Spleen (tissue), 11 donors: ENCODE measurements at regions not wholly inside any gene's neighbourhood (a gene's known extent, or its start where the extent isn't known, plus 50 kb on each side); places are given as distances from the start of the nearest gene placed in this dataset.

Experiments
- DNase-seq: peaks from one replicate; pipeline ENCODE4 v3.0.0-alpha.2; 2020
- H3K27ac ChIP-seq, 8 donors: fragments of 200-600 bp; sonication (generic) in 7 of 8; 1 replicate in 4 of 8; 2 replicates in 4 of 8; pipeline versions ENCODE4 v1.5.0 to v1.8.0; 2016 to 2021; ENCODE audit warnings: inconsistent platforms in 4 of 8, mild to moderate bottlenecking in 4 of 8, moderate library complexity in 1 of 8
- H3K27me3 ChIP-seq, 7 donors: fragments of 200-600 bp; sonication (generic) in 6 of 7; replicated peaks in 1 of 7; 1 replicate in 4 of 7; 2 replicates in 3 of 7; pipeline versions ENCODE4 v1.5.0 to v1.8.0; 2016 to 2021; ENCODE audit warnings: inconsistent platforms in 3 of 7, mild to moderate bottlenecking in 1 of 7
- H3K36me3 ChIP-seq, 6 donors: fragments of 200-600 bp; sonication (generic) in 5 of 6; 1 replicate in 4 of 6; 2 replicates in 2 of 6; pipeline versions ENCODE4 v1.5.0 to v1.8.0; 2016 to 2021; ENCODE audit warnings: inconsistent platforms in 2 of 6
- H3K4me1 ChIP-seq, 6 donors: fragments of 200-600 bp; sonication (generic) in 5 of 6; 1 replicate in 3 of 6; 2 replicates in 3 of 6; pipeline versions ENCODE4 v1.5.0 to v1.8.0; 2016 to 2021; ENCODE audit warnings: inconsistent platforms in 3 of 6
- H3K4me3 ChIP-seq, 8 donors: fragments of 200-600 bp; sonication (generic) in 7 of 8; 1 replicate in 4 of 8; 2 replicates in 4 of 8; pipeline versions ENCODE4 v1.5.0 to v1.8.0; 2016 to 2021; ENCODE audit warnings: inconsistent platforms in 4 of 8, mild to moderate bottlenecking in 4 of 8, moderate library complexity in 2 of 8
- H3K9me3 ChIP-seq, 8 donors: fragments of 200-600 bp; sonication (generic) in 7 of 8; 1 replicate in 4 of 8; 2 replicates in 4 of 8; pipeline versions ENCODE4 v1.5.0 to v1.8.0; 2016 to 2021; ENCODE audit warnings: inconsistent platforms in 4 of 8
- CTCF ChIP-seq, 11 experiments: fragments of 200-600 bp in 7 of 11; fragments of 450-650 bp in 4 of 11; sonication (generic) in 4 of 11; IDR thresholded peaks in 8 of 11; conservative IDR thresholded peaks in 3 of 11; 1 replicate in 7 of 11; 2 replicates in 4 of 11; pipeline versions ENCODE4 v1.4.0 to v1.8.0; 2016 to 2021; ENCODE audit warnings: antibody characterized with exemption in 11 of 11, inconsistent platforms in 4 of 11, mild to moderate bottlenecking in 1 of 11
- POLR2A ChIP-seq, 3 donors: fragments of 450-650 bp; IDR thresholded peaks; one replicate each; pipeline ENCODE4 v1.5.1; 2017; ENCODE audit warnings: antibody characterized with exemption in 3 of 3, mild to moderate bottlenecking in 1 of 3
- POLR2AphosphoS5 ChIP-seq, 3 donors: sonication (generic); formaldehyde crosslinking; IDR thresholded peaks; one replicate each; pipeline ENCODE4 v1.5.1; 2017; ENCODE audit warnings: antibody characterized with exemption in 3 of 3
- WGBS, 5 donors: extraction: QIAGEN DNeasy Blood & Tissue Kit in 3 of 5; methylation state at CpG; one replicate each; pipeline versions ENCODE4 v1.1.5 to v1.1.7; 2013 to 2018; 5-methylcytosine and 5-hydroxymethylcytosine counted together
- intact Hi-C: fragments of 100-400 bp; cut with DNase I; formaldehyde crosslinking; loops from one replicate; pipeline ENCODE4 v1.15.0; 2023; ENCODE audit warnings: low total_unique reads
- donor health status: healthy with polysubstance abuse.
- donor health status: DM: no; HTN: no; CAD: no; lungs with moderate emphysema.
- donor health status: DM: no; HTN: no; CAD: no.
- donor health status: Bipolar disorder and iron deficiency.
- donor health status: healthy.
- donor health status: DM: no; HTN: no; CAD: no.
- donor health status: DM: yes; HTN: yes; CAD: no.

DNA sequence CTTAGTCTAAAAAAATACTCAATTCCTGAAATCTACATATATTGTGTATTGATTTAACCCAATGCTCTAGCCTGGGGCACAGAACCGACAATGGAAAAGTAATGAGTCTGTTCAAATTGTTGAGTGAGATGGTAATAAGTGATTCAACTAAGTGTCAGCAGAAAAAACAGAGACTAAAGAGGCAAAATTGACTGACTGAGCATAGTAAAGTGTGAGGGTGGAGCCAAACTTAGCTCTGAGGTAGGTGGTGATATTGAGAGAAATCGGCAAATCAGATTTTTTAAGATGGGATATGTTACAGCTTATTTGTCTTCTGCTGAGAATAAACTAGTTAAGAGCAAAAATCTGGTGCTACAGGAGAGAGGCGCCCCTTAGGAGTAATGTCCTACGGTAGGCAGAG lies 764.0 kb upstream of the LRRN3 start:
- intact Hi-C loops = no loop called here

GRCh38 chr7:110336423-110336822 lies 754.5 kb upstream of the LRRN3 start:
- H3K27me3 ChIP-seq = no peaks in the 10 kb centered on the region
- peaks cover 0 to 11% (median 0%) of the 10 kb centered on the region in 8 donors for H3K9me3 ChIP-seq
- no peak for DNase-seq
- TF ChIP-seq POLR2AphosphoS5 (IDR thresholded peaks at IDR 0.05) (no peak), POLR2A (IDR thresholded peaks at IDR 0.05) (no peak), CTCF (IDR thresholded peaks at IDR 0.05 in 8 of 11, conservative IDR thresholded peaks at IDR 0.05 in 3 of 11) (no peak)
- intact Hi-C loops = no loop called here
- WGBS, 5 donors = 81 to 88% (median 85%) methylated on average over 1 of the region's 1 CpG
- no peak overlapping the region for H3K27ac ChIP-seq
- H3K36me3 ChIP-seq = no peaks in the 10 kb centered on the region
- H3K4me3 ChIP-seq = no peak overlapping the region
- H3K4me1 ChIP-seq = no peaks in the 10 kb centered on the region

More for the DNA sequence above, 764.0 kb upstream of the LRRN3 start:
- Histone ChIP-seq H3K27me3 (no peaks in the 10 kb centered on the region), H3K4me1 (no peaks in the 10 kb centered on the region), H3K36me3 (no peaks in the 10 kb centered on the region), H3K27ac (no peak overlapping the region), H3K4me3 (no peak overlapping the region), H3K9me3 (peaks cover 0 to 3% (median 0%) of the 10 kb centered on the region in 8 donors)
- 95 to 96% (median 96%) methylated on average over 4 of the region's 4 CpGs for WGBS, 5 donors
- no peak for TF ChIP-seq POLR2A (IDR thresholded peaks at IDR 0.05)
- TF ChIP-seq POLR2AphosphoS5 (IDR thresholded peaks at IDR 0.05) = no peak
- TF ChIP-seq CTCF (IDR thresholded peaks at IDR 0.05 in 8 of 11, conservative IDR thresholded peaks at IDR 0.05 in 3 of 11) = no peak
- DNase-seq = no peak

- Histone ChIP-seq H3K27ac (no peak overlapping the region), H3K4me3 (no peak overlapping the region), H3K27me3 (no peaks in the 10 kb centered on the region), H3K36me3 (no peaks in the 10 kb centered on the region), H3K9me3 (peaks cover 0 to 11% (median 0%) of the 10 kb centered on the region in 8 donors), H3K4me1 (no peaks in the 10 kb centered on the region)
- WGBS, 5 donors = 82 to 95% (median 89%) methylated on average over 5 of the region's 5 CpGs
- no peak for DNase-seq
- intact Hi-C loops = no loop called here
- TF ChIP-seq POLR2A (IDR thresholded peaks at IDR 0.05) (no peak), POLR2AphosphoS5 (IDR thresholded peaks at IDR 0.05) (no peak), CTCF (IDR thresholded peaks at IDR 0.05 in 8 of 11, conservative IDR thresholded peaks at IDR 0.05 in 3 of 11) (no peak)
These were observed 753.3 kb upstream of the LRRN3 start for GRCh38 chr7:110337646-110338045.

- 74 to 89% (median 88%) methylated on average over 3 of the region's 3 CpGs for WGBS, 5 donors
- H3K4me3 ChIP-seq = no peak overlapping the region
- no peak for DNase-seq
- H3K27ac ChIP-seq = no peak overlapping the region
- TF ChIP-seq POLR2AphosphoS5 (IDR thresholded peaks at IDR 0.05) = no peak
- TF ChIP-seq POLR2A (IDR thresholded peaks at IDR 0.05) = no peak
- no peaks in the 10 kb centered on the region for H3K4me1 ChIP-seq
- H3K9me3 ChIP-seq = peaks cover 0 to 23% (median 15%) of the 10 kb centered on the region in 8 donors
- H3K36me3 ChIP-seq = no peaks in the 10 kb centered on the region
- H3K27me3 ChIP-seq = no peaks in the 10 kb centered on the region
- intact Hi-C loops = no loop called here
These were observed 743.8 kb upstream of the LRRN3 start for GRCh38 chr7:110347081-110347480.

DNA sequence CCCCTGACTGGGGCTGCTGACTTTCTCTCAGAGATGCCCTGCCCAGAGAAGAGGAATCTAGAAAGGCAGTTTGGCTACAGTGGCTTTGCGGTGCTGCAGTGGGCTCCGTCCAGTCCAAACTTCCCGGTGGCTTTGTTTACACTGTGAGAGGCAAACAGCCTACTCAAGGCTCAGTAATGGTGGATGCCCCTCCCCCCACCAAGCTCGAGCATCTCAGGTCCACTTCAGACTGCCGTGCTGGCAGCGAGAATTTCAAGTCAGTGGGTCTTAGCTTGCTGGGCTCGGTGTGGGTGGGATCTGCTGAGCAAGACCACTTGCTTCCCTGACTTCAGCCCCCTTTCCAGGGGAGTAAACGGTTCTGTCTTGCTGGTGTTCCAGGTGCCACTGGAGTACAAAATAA lies 734.5 kb upstream of the LRRN3 start:
- intact Hi-C loops = no loop called here
- Histone ChIP-seq H3K27ac (no peak overlapping the region), H3K4me3 (no peak overlapping the region), H3K9me3 (peaks cover 0 to 36% (median 13%) of the 10 kb centered on the region in 8 donors), H3K36me3 (no peaks in the 10 kb centered on the region), H3K4me1 (no peaks in the 10 kb centered on the region), H3K27me3 (no peaks in the 10 kb centered on the region)
- TF ChIP-seq POLR2AphosphoS5 (IDR thresholded peaks at IDR 0.05) (no peak), CTCF (IDR thresholded peaks at IDR 0.05 in 8 of 11, conservative IDR thresholded peaks at IDR 0.05 in 3 of 11) (no peak), POLR2A (IDR thresholded peaks at IDR 0.05) (no peak)
- no peak for DNase-seq
- 59 to 86% (median 77%) methylated on average over 8 of the region's 8 CpGs for WGBS, 5 donors
